ENCODE measurements at regions not wholly inside any gene's neighbourhood (a gene's known extent, or its start where the extent isn't known, plus 50 kb on each side); places are given as distances from the start of the nearest gene placed in this dataset.

DNA sequence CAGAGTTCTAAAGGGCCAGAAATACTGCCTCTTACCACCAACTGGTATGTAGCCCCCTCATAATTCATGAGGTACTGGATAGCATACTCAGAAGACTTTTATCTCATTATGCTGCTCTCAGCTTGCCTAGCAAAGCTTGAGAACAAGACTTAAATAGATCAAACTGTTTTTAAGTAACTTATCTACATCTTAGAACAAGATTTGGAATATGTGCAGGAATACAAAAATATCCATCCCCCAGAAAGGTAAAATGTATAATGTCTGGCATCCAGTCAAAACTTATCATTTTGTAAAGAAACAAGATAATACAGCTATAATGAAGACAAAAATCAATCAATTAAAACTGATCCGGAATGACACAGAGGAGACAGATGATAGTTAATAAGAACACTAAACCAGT, 400.4 kb upstream of the TGFBR2 start:
- DNase-seq (ENCODE audit: low read depth, low spot score) = no peak

DNA sequence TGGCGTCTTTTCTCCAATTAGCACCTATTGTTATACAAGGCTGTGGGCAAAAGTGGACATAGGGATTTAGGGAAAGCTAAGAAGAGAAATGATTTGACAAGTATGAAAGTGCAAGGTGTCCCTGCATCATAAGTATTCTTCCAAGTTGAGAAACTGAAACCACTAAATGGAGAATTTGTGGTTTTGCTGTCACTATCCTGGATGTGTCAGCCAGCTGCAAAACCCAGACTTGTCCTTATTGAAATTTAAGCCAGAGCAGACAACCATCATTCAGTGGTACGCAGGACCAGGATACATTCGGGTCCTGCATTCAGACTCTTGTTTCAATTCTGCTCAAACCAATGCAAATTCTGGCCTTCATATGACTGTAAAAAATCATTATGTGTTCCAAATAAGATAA, 384.8 kb upstream of the TGFBR2 start:
- DNase-seq (ENCODE audit: low read depth, low spot score) = peak; percentile 29

DNA sequence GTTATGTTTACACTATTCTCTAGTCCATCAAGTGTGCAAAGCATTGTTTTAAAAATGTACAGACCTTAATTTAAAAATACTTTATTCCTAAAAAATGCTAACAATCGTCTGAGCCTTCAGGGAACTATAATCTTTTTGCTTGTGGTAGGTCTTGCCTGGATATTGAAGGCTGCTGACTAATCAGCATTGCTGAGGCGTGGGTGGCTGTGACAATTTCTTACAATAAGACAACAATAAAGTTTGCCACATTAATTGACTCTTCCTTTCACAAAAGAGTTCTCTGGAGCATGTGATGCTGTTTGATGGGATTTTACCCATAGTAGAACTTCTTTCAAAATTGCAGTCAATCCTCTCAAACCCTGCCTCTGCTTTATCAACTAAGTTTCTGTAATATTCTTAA, 384.0 kb upstream of the TGFBR2 start:
- DNase-seq (ENCODE audit: low read depth, low spot score) = no peak

DNA sequence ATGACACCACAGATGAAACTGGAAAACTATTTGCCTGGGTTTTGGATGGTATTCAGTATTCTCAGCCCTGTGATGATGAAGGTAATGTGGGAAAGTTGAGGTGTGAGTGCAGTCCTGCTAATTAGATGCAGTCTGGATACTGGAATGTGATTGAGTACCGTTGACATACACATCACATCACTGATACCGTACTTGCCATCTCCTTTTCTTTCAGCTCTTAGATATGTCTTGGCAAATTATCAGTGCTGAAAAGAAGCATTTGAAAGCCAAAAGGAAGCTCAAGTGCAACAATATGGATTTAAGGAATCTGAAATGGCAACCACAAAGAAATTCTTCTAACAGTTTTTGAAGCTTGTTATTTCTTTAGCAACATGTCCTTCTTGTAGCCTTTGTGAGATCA, 381.4 kb upstream of the TGFBR2 start:
- peak; percentile 21 for DNase-seq (ENCODE audit: low read depth, low spot score)

DNA sequence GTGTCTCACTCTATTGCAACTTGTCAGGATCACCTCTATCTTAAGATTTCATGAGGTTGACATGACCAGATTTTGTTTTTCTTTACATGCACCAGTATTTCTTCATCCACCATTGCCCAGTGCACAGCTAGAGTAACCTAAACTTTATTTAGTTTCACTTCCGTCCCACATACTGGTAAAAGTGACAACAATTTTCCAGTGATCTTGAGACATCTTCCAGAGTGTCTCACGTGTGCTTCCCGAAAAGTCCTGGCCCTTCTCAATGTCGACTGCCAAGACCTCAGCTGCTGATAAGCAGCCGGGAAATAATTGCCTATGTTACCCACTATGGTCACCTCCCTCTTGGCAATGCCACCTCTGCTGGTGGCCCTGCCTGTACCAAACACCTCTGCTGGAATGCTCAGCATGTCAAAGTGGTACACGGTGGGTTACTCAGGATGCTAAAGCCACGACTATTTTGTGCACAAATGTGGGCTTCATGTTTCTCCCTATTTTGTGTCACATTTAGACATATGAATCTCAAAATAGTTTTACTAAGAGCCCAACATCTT, 379.7 kb upstream of the TGFBR2 start:
- DNase-seq (ENCODE audit: low read depth, low spot score) = no peak

DNA sequence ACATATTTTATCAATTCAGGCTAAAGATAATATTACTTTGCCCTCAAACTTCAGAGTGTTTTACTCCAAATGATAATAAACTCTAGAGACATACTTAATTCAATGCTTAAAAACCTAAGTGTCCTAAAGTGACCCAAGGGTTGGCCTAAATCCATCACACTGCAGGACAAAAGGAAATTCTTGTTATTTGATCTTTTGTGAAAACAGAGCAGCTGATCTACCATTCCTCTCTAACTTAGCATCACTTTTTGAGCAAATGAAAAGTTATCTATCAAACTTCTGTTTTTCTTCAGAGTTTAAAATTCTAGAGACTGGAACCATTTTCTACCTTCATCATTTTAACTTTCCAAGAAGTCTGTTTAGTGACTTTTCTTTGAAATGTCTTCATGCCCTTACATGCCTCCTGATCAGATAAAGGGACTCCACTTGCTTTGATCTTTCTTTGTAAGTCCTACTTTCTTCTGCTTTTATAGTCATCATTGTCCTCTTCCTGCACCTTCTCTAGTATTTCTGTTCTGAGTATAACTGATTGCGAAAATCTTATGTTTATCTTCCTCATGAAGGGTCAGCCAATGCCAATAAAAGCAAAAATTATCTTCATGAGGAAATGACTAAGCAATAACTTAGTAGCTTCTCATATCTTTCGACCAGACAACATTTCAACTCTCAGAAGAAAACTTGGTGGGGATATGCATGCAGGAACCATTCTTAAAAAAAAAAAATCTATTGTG, 378.7 kb upstream of the TGFBR2 start:
- DNase-seq (ENCODE audit: low read depth, low spot score) = peak; percentile 44

DNA sequence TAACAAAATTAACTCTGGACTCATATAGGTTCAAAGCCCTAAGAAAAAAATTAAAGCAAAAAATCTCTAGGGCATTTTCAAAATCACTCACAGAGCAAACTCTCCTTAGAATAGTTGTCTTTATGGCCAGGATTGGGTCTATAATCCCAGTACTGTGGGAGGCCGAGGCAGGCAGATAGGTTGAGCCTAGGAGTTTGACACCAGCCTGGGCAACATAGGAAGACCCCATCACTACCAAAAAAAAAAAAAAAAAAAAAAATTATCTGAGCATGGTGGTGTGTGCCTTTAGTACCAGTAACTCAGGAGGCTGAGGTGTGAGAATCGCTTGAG, 378.1 kb upstream of the TGFBR2 start:
- no peak for DNase-seq (ENCODE audit: low read depth, low spot score)

DNA sequence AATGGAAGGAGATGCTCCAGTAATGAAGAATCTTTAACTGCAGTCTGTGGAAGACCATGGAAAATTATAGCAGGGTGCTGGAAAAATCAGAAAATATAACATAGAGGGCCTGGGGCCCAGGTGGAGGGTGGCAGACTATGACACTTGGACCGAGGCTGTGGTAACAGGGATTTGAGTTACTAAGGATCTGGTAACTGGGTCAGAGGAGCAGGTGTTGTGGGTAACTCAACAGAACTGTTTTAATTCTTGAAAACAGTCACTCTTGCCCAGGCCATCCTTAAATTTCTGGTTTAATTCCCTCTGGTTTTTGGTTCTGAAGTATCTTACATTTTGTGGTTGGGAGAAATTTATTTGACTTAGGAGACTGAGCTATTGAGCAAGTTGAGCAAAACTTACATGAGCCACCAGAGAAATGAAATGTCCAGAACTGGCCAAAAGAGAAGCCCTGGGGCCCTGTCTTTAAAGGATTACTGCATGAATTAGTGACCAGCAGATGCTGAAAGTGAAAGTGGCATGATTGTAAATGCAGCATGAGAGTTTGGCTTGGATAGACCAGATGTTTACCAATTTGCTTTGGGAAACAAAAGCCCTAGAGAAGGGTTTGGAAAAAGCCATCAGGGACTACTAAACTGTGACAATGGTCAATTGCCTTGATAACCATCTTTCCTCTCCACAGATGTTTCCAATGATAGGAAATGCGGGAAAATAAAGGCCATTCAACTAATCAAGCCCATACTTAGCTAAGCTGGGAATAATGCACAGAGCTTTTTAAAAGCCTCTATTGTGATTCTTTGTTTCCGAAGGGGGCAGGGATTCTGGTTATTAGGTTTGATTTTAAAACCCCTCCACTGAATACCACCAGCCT, 374.9 kb upstream of the TGFBR2 start:
- DNase-seq (ENCODE audit: low read depth, low spot score) = peak; percentile 28

DNA sequence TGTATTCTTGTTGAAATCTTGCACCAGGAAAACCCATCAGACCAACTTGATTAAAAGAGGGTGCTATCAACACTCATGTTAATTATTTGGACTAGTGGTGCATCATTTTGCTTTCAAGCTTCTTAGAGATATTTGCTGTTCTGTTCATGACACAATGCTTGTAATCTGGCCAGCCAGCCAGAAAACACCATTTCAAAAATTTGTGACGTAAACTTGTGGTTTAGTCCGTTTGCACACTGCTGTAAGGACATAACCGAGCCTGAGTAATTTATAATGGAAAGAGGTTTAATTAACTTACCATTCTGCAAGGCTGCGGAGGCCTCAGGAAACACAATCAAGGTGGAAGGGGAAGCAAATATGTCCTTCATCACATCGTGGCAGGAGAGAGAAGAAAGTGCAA, 374.3 kb upstream of the TGFBR2 start:
- peak; percentile 83 for DNase-seq (ENCODE audit: low read depth, low spot score)

DNA sequence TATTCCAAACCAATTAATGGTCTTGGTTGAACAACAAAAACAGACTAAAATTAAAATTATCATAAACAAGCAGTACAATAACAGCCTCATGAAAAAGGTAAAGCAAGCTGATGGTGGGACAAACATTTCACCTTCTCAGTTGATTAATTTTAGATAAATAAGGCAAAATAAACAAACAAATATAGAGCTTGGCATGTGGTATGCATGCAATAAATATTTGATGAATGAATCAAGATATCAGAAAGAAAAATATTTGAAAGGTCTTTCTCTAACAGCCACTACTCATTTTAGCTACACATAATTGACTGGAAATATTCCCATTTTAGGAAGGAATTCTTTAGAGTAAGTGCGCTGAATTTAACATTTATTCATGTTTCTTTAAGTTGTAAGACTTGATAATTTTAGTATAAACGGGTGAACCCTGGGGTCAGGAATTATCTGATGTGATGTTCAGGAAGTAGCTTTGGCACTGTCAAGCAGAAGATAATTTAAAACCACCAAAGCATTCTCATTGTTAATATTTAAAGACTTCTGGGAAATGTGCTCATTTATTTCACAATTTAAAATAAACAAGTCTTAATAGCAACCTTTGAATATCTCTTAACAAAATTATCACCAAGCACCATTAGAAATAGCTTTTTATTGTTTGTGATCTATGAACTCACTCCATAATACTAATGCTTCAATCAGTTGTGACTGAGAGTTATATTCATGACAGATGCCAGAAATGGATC, 372.3 kb upstream of the TGFBR2 start:
- no peak for DNase-seq (ENCODE audit: low read depth, low spot score)

DNA sequence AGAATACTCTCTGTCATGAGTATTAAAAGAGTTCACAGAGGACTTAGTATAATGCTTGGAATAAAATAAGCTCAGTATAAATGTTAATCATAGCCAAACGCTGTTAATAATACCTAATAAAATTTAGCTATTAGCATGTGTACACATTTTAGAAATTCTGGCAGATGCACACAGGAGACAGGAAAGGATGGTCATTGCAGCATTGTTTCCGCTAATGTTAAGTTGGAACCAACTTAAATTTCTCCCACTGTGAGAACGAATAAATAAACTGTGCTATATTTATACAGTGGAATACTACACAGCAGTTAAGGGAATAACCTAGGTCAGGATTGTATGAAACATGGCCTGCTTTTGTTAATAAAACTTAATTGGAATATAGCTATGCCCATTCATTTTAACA, 370.4 kb upstream of the TGFBR2 start:
- no peak for DNase-seq (ENCODE audit: low read depth, low spot score)

DNA sequence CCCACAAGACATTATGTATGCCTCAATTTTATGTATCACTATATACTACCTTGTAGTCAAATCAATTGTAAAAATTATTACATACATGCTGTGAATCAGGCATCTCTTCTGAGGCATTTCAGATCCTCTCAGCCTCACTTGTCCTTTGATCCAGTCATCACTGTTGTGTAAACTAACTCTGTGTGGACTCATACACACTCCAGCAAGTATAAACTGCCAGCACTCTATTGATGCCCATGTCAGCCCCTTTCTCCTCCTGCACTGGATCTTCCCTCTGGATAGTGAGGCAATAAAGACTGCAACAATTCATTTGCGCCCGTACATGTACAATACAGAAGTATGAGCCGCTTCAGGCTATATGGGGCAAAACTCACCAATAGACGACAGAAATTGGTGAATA, 364.7 kb upstream of the TGFBR2 start:
- DNase-seq (ENCODE audit: low read depth, low spot score) = no peak

DNA sequence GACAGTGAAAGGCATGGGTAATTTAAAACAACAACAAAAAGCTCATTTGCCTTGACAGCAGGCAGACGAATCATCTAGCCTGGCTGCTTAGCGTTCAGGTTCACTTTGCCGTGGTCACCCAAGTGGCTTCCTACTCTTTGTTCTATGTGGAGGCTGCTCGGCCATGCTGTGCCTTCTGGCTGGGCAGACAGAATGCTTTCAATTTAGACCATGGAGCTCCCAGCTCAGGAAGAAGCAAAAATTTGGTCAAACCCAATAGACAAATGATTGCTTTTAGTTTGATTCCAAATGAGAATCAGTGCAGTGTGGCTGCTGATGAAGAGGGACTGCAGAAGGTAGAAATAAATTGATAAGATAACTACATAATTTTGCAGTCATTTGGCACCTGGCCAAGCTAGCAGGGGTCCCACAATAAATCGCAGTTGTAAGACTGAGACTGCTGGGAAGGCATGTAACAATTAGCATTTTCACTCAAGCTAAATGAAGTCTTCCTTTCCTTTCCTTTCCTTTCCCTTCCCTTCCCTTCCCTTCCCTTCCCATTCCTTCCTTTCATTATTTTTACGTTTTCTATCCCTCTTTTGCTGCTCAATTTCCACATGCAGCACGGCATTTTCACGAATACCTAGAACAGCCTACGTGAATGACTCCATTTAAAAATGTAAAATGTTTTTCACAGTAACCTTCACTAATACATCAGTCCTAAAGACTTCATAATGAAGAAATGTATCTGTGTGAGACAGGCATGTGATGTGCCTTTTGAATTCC, 360.4 kb upstream of the TGFBR2 start:
- no peak for DNase-seq (ENCODE audit: low read depth, low spot score)

DNA sequence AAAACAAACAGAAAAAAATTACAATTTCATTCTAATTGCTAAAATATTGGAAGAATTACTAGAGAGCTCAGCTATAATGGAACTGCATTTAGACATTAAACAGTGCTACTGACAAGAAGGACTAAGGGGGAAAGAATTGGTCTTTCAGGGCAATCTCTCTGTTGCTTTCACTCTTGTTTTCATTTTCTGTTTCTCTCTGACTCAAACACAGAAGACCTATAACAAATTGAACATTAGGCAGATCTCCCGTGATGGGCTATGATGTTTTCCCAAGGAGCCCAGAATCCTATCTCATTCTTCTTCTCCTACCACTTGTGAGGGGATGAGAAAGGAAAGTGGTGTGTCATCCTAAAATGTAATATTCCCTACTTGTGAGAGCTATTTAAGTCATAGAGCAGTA, 358.0 kb upstream of the TGFBR2 start:
- no peak for DNase-seq (ENCODE audit: low read depth, low spot score)

DNA sequence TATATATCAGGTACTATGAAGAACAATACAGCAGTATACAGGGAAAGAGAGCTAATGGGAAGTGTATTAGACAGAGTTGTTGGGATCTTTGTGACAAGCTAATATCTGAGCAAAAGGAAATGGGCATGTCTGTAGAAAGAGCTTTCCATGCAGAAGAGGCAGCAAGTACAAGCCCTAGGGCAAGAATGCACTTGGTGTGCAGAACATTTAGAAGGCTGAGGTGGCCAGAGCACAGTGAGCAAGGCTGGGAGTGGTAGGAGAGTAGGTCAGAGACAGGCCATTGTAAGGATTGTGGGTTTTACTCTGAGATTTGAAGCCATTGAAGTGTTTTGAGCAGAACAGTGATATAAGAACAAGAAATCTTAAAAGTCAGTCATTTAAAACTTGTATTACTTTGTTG, 353.9 kb upstream of the TGFBR2 start:
- no peak for DNase-seq (ENCODE audit: low read depth, low spot score)

DNA sequence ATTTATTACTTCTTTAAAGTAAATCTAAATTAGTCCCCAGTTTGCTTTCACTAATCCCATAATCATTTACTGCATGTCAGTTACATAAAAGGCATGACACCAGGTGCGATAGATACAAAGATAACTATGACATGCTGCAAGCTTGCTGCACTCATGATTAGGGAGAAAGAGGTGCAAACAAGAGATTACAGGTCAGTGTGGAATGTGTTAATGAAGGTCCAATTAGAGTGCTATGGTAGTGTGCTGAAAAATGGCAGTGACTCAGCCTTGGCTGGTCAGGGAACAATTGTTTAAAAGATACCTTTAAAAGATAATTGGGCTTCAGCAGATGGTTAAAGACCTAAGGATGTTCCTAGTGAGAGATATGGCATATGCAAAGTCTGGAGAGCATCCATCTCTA, 352.6 kb upstream of the TGFBR2 start:
- DNase-seq (ENCODE audit: low read depth, low spot score) = no peak

DNA sequence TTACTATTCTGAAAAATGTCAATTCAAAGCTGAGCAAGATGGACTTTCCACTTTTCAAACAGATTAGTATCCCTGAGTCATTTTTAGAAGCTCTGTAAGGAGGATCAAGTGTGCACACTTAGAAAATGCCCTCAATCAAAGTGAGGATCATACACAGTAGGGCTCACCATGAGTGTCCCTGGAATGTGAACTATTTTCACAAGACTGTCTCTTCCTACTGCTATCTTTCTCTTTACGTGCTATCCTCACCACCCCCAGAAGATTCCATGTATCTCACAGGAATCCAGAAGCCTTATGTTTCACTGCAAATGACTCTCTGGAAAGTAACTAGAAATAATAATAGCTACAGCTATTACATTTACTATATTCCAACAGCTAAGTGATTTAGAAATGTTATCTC, 349.9 kb upstream of the TGFBR2 start:
- DNase-seq (ENCODE audit: low read depth, low spot score) = no peak

DNA sequence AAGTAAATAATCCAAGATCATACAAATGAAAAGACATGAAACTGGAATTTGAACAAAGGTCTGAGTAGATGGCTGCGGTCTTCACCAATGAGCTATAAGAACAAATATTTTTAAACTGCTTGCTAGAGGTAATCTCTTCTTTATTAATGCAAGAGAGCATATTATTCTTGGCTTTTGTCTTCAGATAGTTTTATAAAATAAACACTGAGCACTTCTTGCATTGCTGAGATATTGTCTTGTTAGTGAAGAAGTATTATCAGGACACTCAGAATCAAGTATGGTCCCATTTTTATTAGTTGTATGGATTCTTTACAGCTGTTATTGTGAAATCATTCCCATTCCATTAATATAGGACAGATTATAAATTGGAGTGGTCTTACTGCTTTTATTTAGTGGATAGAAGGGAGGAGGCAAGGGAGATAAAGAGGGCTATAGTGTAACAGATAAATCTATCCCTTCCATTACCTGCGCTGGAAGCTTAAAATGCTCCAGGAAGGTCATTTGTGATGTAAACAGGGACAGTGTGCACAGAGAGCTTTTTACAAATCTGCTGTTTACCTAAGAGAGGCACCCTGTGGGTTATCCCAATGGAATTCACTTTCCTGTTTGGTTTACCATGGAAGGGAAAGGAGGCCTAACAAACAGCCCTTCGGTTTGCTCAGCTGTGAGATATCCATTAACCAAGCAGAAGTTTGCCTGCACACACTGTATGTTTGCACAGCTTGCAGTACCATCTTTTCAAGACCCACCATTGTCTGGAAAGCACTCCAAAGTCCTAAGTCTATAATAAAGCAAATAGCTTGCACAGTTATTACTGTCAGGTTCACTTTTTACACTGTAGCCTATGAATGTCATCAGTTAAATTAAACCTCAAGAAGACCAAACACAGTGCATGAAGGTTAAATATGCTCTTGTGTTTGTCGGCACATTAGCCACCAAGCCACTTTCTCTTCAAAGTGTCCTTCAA, 347.7 kb upstream of the TGFBR2 start:
- DNase-seq (ENCODE audit: low read depth, low spot score) = no peak

DNA sequence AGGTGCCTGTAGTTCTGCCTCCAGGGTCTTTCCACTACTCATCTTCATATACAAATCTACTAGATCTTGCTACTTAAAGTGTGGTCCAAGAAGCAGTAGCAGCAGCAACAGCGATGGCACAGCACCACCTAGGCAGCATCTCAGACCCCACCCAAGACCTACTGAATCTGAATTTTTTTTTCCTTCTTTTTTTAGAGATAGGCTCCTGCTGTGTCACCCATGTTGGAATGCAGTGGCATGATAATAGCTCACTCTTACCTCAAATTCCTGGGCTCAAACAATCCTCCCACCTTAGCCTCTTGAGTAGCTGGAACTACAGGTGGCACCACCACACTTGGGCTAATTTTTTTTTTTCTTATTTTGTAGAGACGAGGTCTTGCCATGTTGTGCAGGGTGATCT, 346.7 kb upstream of the TGFBR2 start:
- no peak for DNase-seq (ENCODE audit: low read depth, low spot score)

DNA sequence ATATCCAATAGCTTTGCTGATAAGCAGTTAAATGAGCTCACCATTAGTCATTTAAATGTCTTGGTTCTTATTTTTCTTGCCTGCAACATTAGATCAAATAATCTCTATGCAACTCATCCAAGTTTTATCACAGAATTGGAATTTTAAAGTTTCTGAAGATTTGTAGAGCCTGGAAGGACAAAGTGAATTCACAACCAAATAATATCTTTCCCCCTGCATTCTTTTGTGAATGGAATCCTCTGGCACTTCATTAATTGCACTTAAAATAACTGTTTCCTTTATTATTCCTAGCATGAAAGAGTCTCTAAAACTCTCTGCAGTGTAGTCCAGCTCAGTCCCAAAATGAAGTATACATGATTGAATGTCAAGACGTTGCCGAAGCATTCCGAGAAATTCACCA, 345.6 kb upstream of the TGFBR2 start:
- no peak for DNase-seq (ENCODE audit: low read depth, low spot score)
